ENCODE measurements at regions not wholly inside any gene's neighbourhood (a gene's known extent, or its start where the extent isn't known, plus 50 kb on each side); places are given as distances from the start of the nearest gene placed in this dataset.

GRCh38 chr20:11044561-11044960 lies 370.8 kb upstream of the JAG1 start:
- DNase-seq (ENCODE audit: low spot score): no peak

- peak; percentile 93 for DNase-seq (ENCODE audit: low spot score)
Observed at GRCh38 chr20:11045412-11046175, 371.8 kb upstream of the JAG1 start.

- peak; percentile 21 for DNase-seq (ENCODE audit: low spot score)
Observed at GRCh38 chr20:11047559-11047958, 373.8 kb upstream of the JAG1 start.

GRCh38 chr20:11048739-11049138 lies 374.9 kb upstream of the JAG1 start:
- DNase-seq (ENCODE audit: low spot score): no peak

GRCh38 chr20:11050350-11050749 lies 376.6 kb upstream of the JAG1 start:
- DNase-seq (ENCODE audit: low spot score): no peak

- DNase-seq (ENCODE audit: low spot score): no peak
Observed at GRCh38 chr20:11051136-11051535, 377.3 kb upstream of the JAG1 start.

- DNase-seq (ENCODE audit: low spot score): no peak
Observed at GRCh38 chr20:11053310-11053709, 379.5 kb upstream of the JAG1 start.

GRCh38 chr20:11054266-11054993 lies 380.6 kb upstream of the JAG1 start:
- no peak for DNase-seq (ENCODE audit: low spot score)

GRCh38 chr20:11056414-11056813 lies 382.6 kb upstream of the JAG1 start:
- DNase-seq (ENCODE audit: low spot score): no peak

GRCh38 chr20:11057624-11058023 lies 383.8 kb upstream of the JAG1 start:
- DNase-seq (ENCODE audit: low spot score): no peak

GRCh38 chr20:11059659-11060058 lies 385.9 kb upstream of the JAG1 start:
- DNase-seq (ENCODE audit: low spot score): no peak

- no peak for DNase-seq (ENCODE audit: low spot score)
Observed at GRCh38 chr20:11060423-11061185, 386.8 kb upstream of the JAG1 start.

GRCh38 chr20:11063444-11063843 lies 389.6 kb upstream of the JAG1 start:
- DNase-seq (ENCODE audit: low spot score): no peak

- DNase-seq (ENCODE audit: low spot score): no peak
Observed at GRCh38 chr20:11064946-11065345, 391.1 kb upstream of the JAG1 start.

- DNase-seq (ENCODE audit: low spot score): no peak
Observed at GRCh38 chr20:11067359-11067758, 393.6 kb upstream of the JAG1 start.

GRCh38 chr20:11072982-11073381 lies 399.2 kb upstream of the JAG1 start:
- no peak for DNase-seq (ENCODE audit: low spot score)

GRCh38 chr20:11076434-11077105 lies 402.8 kb upstream of the JAG1 start:
- DNase-seq (ENCODE audit: low spot score): no peak

GRCh38 chr20:11077226-11077625 lies 403.4 kb upstream of the JAG1 start:
- DNase-seq (ENCODE audit: low spot score): no peak

GRCh38 chr20:11080010-11080409 lies 406.2 kb upstream of the JAG1 start:
- DNase-seq (ENCODE audit: low spot score): peak; percentile 60

GRCh38 chr20:11080781-11081377 lies 407.1 kb upstream of the JAG1 start:
- no peak for DNase-seq (ENCODE audit: low spot score)

- DNase-seq (ENCODE audit: low spot score): no peak
Observed at GRCh38 chr20:11083841-11084240, 410.0 kb upstream of the JAG1 start.

- no peak for DNase-seq (ENCODE audit: low spot score)
Observed at GRCh38 chr20:11084508-11084907, 410.7 kb upstream of the JAG1 start.

Data from COLO829 (cell line).